Body of pancreas (tissue), 4 donors: ENCODE measurements at regions not wholly inside any gene's neighbourhood (a gene's known extent, or its start where the extent isn't known, plus 50 kb on each side); places are given as distances from the start of the nearest gene placed in this dataset.
A peak's percentile ranks its signal among the peaks of the same experiment; 100 is the strongest.

Experiments used
- CTCF ChIP-seq, 7 experiments: fragments of 450-650 bp in 4 of 7; fragments of 200-600 bp in 3 of 7; sonication (generic) in 3 of 7; IDR thresholded peaks; one replicate each; pipeline ENCODE4 v1.5.1; 2016 to 2019; ENCODE audit warnings: antibody characterized with exemption in 7 of 7
- POLR2A ChIP-seq, 3 donors: fragments of 450-650 bp; IDR thresholded peaks; one replicate each; pipeline ENCODE4 v1.6.1; 2016; ENCODE audit warnings: antibody characterized with exemption in 3 of 3, mild to moderate bottlenecking in 2 of 3

DNA sequence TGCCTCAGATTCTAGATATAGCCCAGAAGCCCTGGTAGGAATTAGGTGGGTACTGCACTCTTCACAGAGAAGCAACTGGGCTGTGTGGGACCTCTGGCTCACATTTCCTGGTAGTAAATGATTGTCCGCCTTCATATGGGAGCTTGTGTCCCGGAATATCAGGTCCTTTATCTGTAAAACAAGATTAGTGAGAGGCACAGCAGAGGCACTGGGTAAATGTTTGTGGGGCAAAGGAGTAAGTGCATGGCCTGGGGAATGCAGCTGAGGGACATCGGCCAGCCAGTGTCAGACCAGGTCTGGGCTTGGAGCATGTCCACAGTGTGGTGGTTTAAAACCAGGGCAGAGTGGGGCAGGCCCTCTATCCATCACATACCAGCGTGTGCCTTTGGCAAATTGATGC is 323.3 kb upstream of the ZMIZ1 start:
- TF ChIP-seq CTCF (IDR thresholded peaks at IDR 0.05) (peak in 2 of 7 experiments; percentile 7 to 15), POLR2A (IDR thresholded peaks at IDR 0.05) (no peak)
